ENCODE measurements at regions not wholly inside any gene's neighbourhood (a gene's known extent, or its start where the extent isn't known, plus 50 kb on each side); places are given as distances from the start of the nearest gene placed in this dataset.

DNA sequence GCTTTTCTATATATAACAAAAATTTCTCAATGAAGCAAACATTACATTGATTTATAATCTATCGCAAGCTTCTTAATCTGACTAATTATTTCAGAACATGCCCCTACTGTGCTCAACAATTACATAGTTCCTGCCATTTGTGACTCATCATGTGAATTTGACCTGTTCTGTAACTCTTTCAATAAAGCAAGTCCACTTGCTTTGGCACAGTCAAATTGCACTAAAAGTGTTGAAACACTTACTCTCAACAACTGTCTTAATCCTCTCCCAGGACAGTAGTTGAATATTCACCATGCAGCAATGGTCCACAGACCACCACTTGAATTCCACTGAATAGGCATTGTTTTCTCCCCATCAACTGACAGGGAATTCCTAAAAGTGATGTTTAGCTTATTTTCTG lies 67.7 kb upstream of the SPTLC3 start:
- H3K4me3 Mint-ChIP-seq (ENCODE audit: unreplicated experiment) = no peak overlapping the region
- H3K4me3 ChIP-seq (ENCODE audit: insufficient read depth, low read depth, low read length) = no peak overlapping the region
- H3K36me3 ChIP-seq (ENCODE audit: insufficient read depth, low read length) = no peaks in the 10 kb centered on the region
- no peak for FAIRE-seq
- H3K9me3 Mint-ChIP-seq (ENCODE audit: unreplicated experiment) = no peaks in the 10 kb centered on the region
- H3K9ac ChIP-seq (ENCODE audit: low read length) = no peak overlapping the region
- no peaks in the 10 kb centered on the region for H3K27me3 ChIP-seq (ENCODE audit: insufficient read depth, low read length)
- peaks cover 5% of the 10 kb centered on the region for H3K4me1 ChIP-seq (ENCODE audit: insufficient read depth, low read length)
- no peak for DNase-seq (ENCODE audit: low read depth)
- H3K27me3 Mint-ChIP-seq (ENCODE audit: low read depth, unreplicated experiment) = no peaks in the 10 kb centered on the region
- H4K20me1 ChIP-seq (ENCODE audit: insufficient read depth, low read length) = no peaks in the 10 kb centered on the region
- no peak overlapping the region for H3K27ac ChIP-seq (ENCODE audit: low read depth, low read length)
- H3K9me3 ChIP-seq (ENCODE audit: insufficient read depth, low read depth, low read length) = no peaks in the 10 kb centered on the region
- no peak for TF ChIP-seq CTCF (IDR thresholded peaks at IDR 0.05; ENCODE audit: insufficient read depth, low read depth, low read length)
- TF ChIP-seq EZH2 (IDR thresholded peaks at IDR 0.05; ENCODE audit: insufficient read depth, low read length) = no peak
- H2AFZ ChIP-seq (ENCODE audit: low read depth, low read length) = no peak overlapping the region
- peaks cover 3% of the 10 kb centered on the region for H3K4me1 Mint-ChIP-seq (ENCODE audit: low read depth, unreplicated experiment)
- no peaks in the 10 kb centered on the region for H3K79me2 ChIP-seq (ENCODE audit: insufficient read depth, low read length)
- H3K27ac Mint-ChIP-seq (ENCODE audit: unreplicated experiment) = no peak overlapping the region
- H3K36me3 Mint-ChIP-seq (ENCODE audit: low read depth, unreplicated experiment) = no peaks in the 10 kb centered on the region
- no peak overlapping the region for H3K4me2 ChIP-seq (ENCODE audit: low read length)

GRCh38 chr20:12942123-12942522 lies 66.6 kb upstream of the SPTLC3 start:
- TF ChIP-seq CTCF (IDR thresholded peaks at IDR 0.05; ENCODE audit: insufficient read depth, low read depth, low read length) = no peak
- H3K79me2 ChIP-seq (ENCODE audit: insufficient read depth, low read length) = no peaks in the 10 kb centered on the region
- peaks cover 3% of the 10 kb centered on the region for H3K4me1 Mint-ChIP-seq (ENCODE audit: low read depth, unreplicated experiment)
- no peaks in the 10 kb centered on the region for H3K36me3 ChIP-seq (ENCODE audit: insufficient read depth, low read length)
- no peaks in the 10 kb centered on the region for H3K27me3 Mint-ChIP-seq (ENCODE audit: low read depth, unreplicated experiment)
- no peak overlapping the region for H2AFZ ChIP-seq (ENCODE audit: low read depth, low read length)
- H3K27ac Mint-ChIP-seq (ENCODE audit: unreplicated experiment) = no peak overlapping the region
- no peak overlapping the region for H3K4me3 ChIP-seq (ENCODE audit: insufficient read depth, low read depth, low read length)
- no peak overlapping the region for H3K27ac ChIP-seq (ENCODE audit: low read depth, low read length)
- H3K9me3 ChIP-seq (ENCODE audit: insufficient read depth, low read depth, low read length) = no peaks in the 10 kb centered on the region
- H3K9ac ChIP-seq (ENCODE audit: low read length) = no peak overlapping the region
- FAIRE-seq (no peak), DNase-seq (ENCODE audit: low read depth) (no peak)
- no peaks in the 10 kb centered on the region for H3K9me3 Mint-ChIP-seq (ENCODE audit: unreplicated experiment)
- no peaks in the 10 kb centered on the region for H3K36me3 Mint-ChIP-seq (ENCODE audit: low read depth, unreplicated experiment)
- no peak overlapping the region for H3K4me2 ChIP-seq (ENCODE audit: low read length)
- no peaks in the 10 kb centered on the region for H3K4me1 ChIP-seq (ENCODE audit: insufficient read depth, low read length)
- no peak overlapping the region for H3K4me3 Mint-ChIP-seq (ENCODE audit: unreplicated experiment)
- no peaks in the 10 kb centered on the region for H3K27me3 ChIP-seq (ENCODE audit: insufficient read depth, low read length)
- H4K20me1 ChIP-seq (ENCODE audit: insufficient read depth, low read length) = no peaks in the 10 kb centered on the region

GRCh38 chr20:12946789-12947188 lies 62.0 kb upstream of the SPTLC3 start:
- Histone ChIP-seq H3K79me2 (ENCODE audit: insufficient read depth, low read length) (no peaks in the 10 kb centered on the region), H3K4me1 (ENCODE audit: insufficient read depth, low read length) (peaks cover 4% of the 10 kb centered on the region), H3K4me2 (ENCODE audit: low read length) (no peak overlapping the region), H4K20me1 (ENCODE audit: insufficient read depth, low read length) (no peaks in the 10 kb centered on the region), H3K27ac (ENCODE audit: low read depth, low read length) (no peak overlapping the region), H3K36me3 (ENCODE audit: insufficient read depth, low read length) (no peaks in the 10 kb centered on the region), H3K4me3 (ENCODE audit: insufficient read depth, low read depth, low read length) (no peak overlapping the region), H3K27me3 (ENCODE audit: insufficient read depth, low read length) (no peaks in the 10 kb centered on the region), H3K9ac (ENCODE audit: low read length) (no peak overlapping the region), H3K9me3 (ENCODE audit: insufficient read depth, low read depth, low read length) (no peaks in the 10 kb centered on the region), H2AFZ (ENCODE audit: low read depth, low read length) (no peak overlapping the region)
- Mint-ChIP-seq H3K27ac (ENCODE audit: unreplicated experiment) (no peak overlapping the region), H3K4me1 (ENCODE audit: low read depth, unreplicated experiment) (peaks cover 12% of the 10 kb centered on the region), H3K36me3 (ENCODE audit: low read depth, unreplicated experiment) (no peaks in the 10 kb centered on the region), H3K4me3 (ENCODE audit: unreplicated experiment) (no peak overlapping the region), H3K9me3 (ENCODE audit: unreplicated experiment) (no peaks in the 10 kb centered on the region), H3K27me3 (ENCODE audit: low read depth, unreplicated experiment) (no peaks in the 10 kb centered on the region)
- DNase-seq (ENCODE audit: low read depth) (no peak), FAIRE-seq (no peak)
- TF ChIP-seq EZH2 (IDR thresholded peaks at IDR 0.05; ENCODE audit: insufficient read depth, low read length) (no peak), CTCF (IDR thresholded peaks at IDR 0.05; ENCODE audit: insufficient read depth, low read depth, low read length) (no peak)
